Smooth muscle cell (in vitro differentiated cells): ENCODE measurements at regions not wholly inside any gene's neighbourhood (a gene's known extent, or its start where the extent isn't known, plus 50 kb on each side); places are given as distances from the start of the nearest gene placed in this dataset.

ENCODE experiments used
- DNase-seq: peaks from one replicate; lab custom pipeline; 2025; ENCODE audit not compliant: unreplicated experiment; lab: John Stamatoyannopoulos, UW
- H2AFZ ChIP-seq: fragments of 200-600 bp; sonication (generic); 2 replicates; pipeline ENCODE4 v1.6.0; 2016; ENCODE audit warnings: antibody characterized with exemption, low read depth, mild to moderate bottlenecking
- H3F3A ChIP-seq: fragments of 200-600 bp; sonication (generic); 2 replicates; pipeline ENCODE4 v1.6.0; 2017; ENCODE audit warnings: antibody characterized with exemption, low read depth
- H3K27ac ChIP-seq: fragments of 200-600 bp; sonication (generic); 2 replicates; pipeline ENCODE4 v1.5.1; 2016; ENCODE audit warnings: low read depth, mild to moderate bottlenecking
- H3K27me3 ChIP-seq: fragments of 200-600 bp; sonication (generic); 2 replicates; pipeline ENCODE4 v1.6.1; 2016; ENCODE audit warnings: low read depth, mild to moderate bottlenecking
- H3K36me3 ChIP-seq: fragments of 200-600 bp; sonication (generic); 2 replicates; pipeline ENCODE4 v1.5.1; 2016; ENCODE audit warnings: low read depth
- H3K4me1 ChIP-seq: fragments of 200-600 bp; sonication (generic); 2 replicates; pipeline ENCODE4 v1.5.1; 2016; ENCODE audit warnings: low read depth
- H3K4me2 ChIP-seq: fragments of 200-600 bp; sonication (generic); 2 replicates; pipeline ENCODE4 v1.6.0; 2016; ENCODE audit warnings: mild to moderate bottlenecking
- H3K4me3 ChIP-seq: fragments of 200-600 bp; sonication (generic); 2 replicates; pipeline ENCODE4 v1.5.1; 2016; ENCODE audit warnings: mild to moderate bottlenecking
- H3K79me2 ChIP-seq: fragments of 200-600 bp; sonication (generic); 2 replicates; pipeline ENCODE4 v1.6.0; 2016; ENCODE audit warnings: low read depth, mild to moderate bottlenecking
- H3K9ac ChIP-seq: fragments of 200-600 bp; sonication (generic); 2 replicates; pipeline ENCODE4 v1.6.0; 2016; ENCODE audit warnings: low read depth
- H3K9me3 ChIP-seq: fragments of 200-600 bp; sonication (generic); replicated peaks from 2 replicates; pipeline ENCODE4 v1.5.1; 2016; ENCODE audit warnings: low read depth
- H4K20me1 ChIP-seq: fragments of 200-600 bp; sonication (generic); 2 replicates; pipeline ENCODE4 v1.6.0; 2016; ENCODE audit warnings: low read depth
- WGBS: methylation state at CpG from one replicate; pipeline ENCODE4 v1.1.7; 2016; ENCODE audit warnings: low lambda C conversion rate; 5-methylcytosine and 5-hydroxymethylcytosine counted together
- TF ChIP-seq, protein P1 (sequence below): fragments of 200-600 bp; sonication (generic); IDR thresholded peaks from 2 replicates; pipeline ENCODE4 v1.5.1; 2017; ENCODE audit warnings: borderline replicate concordance, mild to moderate bottlenecking, antibody characterized with exemption; ENCODE audit not compliant: insufficient read depth, poor library complexity, severe bottlenecking

DNA sequence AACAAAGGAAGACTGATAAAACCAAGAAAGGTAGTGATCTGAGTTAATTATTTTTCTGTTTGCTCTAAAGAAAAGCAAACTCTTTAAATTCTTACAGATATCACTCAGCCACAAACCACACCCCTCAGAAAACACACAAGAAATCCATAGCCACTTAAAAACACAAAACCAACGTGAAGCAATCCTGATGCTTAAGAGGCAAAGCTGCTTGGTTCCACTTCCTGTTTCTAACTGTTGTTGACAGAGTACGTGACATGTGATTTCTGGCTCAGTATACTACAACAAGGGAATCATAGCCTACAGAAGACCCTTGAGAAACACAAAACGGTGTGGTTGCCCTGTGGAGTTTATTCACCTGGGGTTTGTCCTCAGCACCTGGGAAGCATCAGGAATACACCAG is 240.9 kb upstream of the APCDD1 start:
- Histone ChIP-seq H3F3A (no peaks in the 10 kb centered on the region), H3K9ac (no peak overlapping the region), H3K79me2 (no peaks in the 10 kb centered on the region), H2AFZ (peak overlapping the region; percentile 43), H3K4me1 (peaks cover 10% of the 10 kb centered on the region), H3K36me3 (no peaks in the 10 kb centered on the region), H4K20me1 (no peaks in the 10 kb centered on the region), H3K9me3 (peaks cover 5% of the 10 kb centered on the region), H3K27ac (no peak overlapping the region), H3K27me3 (no peaks in the 10 kb centered on the region), H3K4me2 (peak overlapping the region; percentile 16), H3K4me3 (no peak overlapping the region)
- WGBS = 41% methylated on average over 3 of the region's 3 CpGs
- DNase-seq = no peak
- TF ChIP-seq, protein P1, sequence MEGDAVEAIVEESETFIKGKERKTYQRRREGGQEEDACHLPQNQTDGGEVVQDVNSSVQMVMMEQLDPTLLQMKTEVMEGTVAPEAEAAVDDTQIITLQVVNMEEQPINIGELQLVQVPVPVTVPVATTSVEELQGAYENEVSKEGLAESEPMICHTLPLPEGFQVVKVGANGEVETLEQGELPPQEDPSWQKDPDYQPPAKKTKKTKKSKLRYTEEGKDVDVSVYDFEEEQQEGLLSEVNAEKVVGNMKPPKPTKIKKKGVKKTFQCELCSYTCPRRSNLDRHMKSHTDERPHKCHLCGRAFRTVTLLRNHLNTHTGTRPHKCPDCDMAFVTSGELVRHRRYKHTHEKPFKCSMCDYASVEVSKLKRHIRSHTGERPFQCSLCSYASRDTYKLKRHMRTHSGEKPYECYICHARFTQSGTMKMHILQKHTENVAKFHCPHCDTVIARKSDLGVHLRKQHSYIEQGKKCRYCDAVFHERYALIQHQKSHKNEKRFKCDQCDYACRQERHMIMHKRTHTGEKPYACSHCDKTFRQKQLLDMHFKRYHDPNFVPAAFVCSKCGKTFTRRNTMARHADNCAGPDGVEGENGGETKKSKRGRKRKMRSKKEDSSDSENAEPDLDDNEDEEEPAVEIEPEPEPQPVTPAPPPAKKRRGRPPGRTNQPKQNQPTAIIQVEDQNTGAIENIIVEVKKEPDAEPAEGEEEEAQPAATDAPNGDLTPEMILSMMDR = no peak

DNA sequence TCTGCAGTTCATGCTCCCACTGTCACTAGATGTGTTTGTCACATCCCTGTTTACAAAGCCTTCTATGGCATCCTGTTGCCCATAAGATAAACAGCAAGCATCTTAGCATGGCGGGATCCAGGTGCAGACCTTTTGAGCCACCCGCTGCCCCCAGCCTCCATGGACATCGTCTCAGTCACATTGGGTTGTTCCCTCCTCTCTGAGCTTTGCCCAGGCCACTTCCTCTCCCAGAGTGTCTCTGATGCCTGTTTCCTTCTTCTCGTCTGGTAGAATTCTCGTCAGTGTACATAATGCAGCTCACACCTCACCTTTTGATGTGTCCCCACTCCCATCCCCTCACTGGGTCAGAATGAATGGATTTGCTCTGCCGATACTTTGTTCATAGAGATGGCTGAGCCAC is 239.0 kb upstream of the APCDD1 start:
- Histone ChIP-seq H3K4me1 (peaks cover 2% of the 10 kb centered on the region), H3F3A (no peaks in the 10 kb centered on the region), H3K27me3 (no peaks in the 10 kb centered on the region), H3K79me2 (no peaks in the 10 kb centered on the region), H3K4me2 (no peak overlapping the region), H3K9me3 (peaks cover 5% of the 10 kb centered on the region), H3K9ac (no peak overlapping the region), H3K36me3 (no peaks in the 10 kb centered on the region), H2AFZ (no peak overlapping the region), H4K20me1 (no peaks in the 10 kb centered on the region), H3K27ac (no peak overlapping the region), H3K4me3 (no peak overlapping the region)
- DNase-seq = no peak
- 90% methylated on average over 6 of the region's 6 CpGs for WGBS
- TF ChIP-seq, protein P1 = no peak

DNA sequence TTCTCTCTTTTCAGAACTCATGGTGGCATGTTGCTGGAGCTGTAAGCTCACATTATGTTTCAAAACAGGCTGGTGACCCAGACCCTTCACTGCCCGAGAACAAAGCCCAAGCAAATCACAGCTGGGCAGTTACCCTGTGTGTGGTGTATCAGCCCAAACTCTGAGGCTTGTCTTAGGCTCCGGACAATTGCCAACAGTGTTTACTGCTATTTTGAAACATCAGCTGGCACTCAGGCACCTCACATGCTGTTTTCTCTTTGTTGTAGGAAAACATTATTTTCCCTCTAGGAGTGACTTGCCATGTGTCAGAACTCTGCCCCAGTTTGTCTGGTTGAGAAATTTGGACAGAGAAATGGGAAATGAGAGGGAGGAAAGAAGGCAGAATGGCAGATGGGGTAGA is 237.6 kb upstream of the APCDD1 start:
- no peaks in the 10 kb centered on the region for H3K36me3 ChIP-seq
- H4K20me1 ChIP-seq = no peaks in the 10 kb centered on the region
- no peaks in the 10 kb centered on the region for H3K4me1 ChIP-seq
- H3K4me2 ChIP-seq = no peak overlapping the region
- H3K4me3 ChIP-seq = no peak overlapping the region
- H3K9me3 ChIP-seq = peaks cover 5% of the 10 kb centered on the region
- no peaks in the 10 kb centered on the region for H3F3A ChIP-seq
- H2AFZ ChIP-seq = no peak overlapping the region
- no peak overlapping the region for H3K9ac ChIP-seq
- no peaks in the 10 kb centered on the region for H3K79me2 ChIP-seq
- H3K27me3 ChIP-seq = no peaks in the 10 kb centered on the region
- TF ChIP-seq, protein P1 = no peak
- H3K27ac ChIP-seq = no peak overlapping the region
- 97% methylated on average over 2 of the region's 2 CpGs for WGBS
- DNase-seq = no peak

GRCh38 chr18:10217211-10217610 is 237.2 kb upstream of the APCDD1 start:
- TF ChIP-seq, protein P1 = no peak
- H3K79me2 ChIP-seq = no peaks in the 10 kb centered on the region
- 96% methylated on average over 2 of the region's 2 CpGs for WGBS

More at GRCh38 chr18:10217211-10217610, 237.2 kb upstream of the APCDD1 start:
- Histone ChIP-seq H3K27me3 (no peaks in the 10 kb centered on the region), H3K4me3 (no peak overlapping the region), H3K9ac (no peak overlapping the region), H3K4me2 (no peak overlapping the region), H4K20me1 (no peaks in the 10 kb centered on the region), H3F3A (no peaks in the 10 kb centered on the region), H3K36me3 (no peaks in the 10 kb centered on the region), H3K27ac (no peak overlapping the region), H3K4me1 (no peaks in the 10 kb centered on the region), H2AFZ (no peak overlapping the region), H3K9me3 (peaks cover 5% of the 10 kb centered on the region)
- DNase-seq = no peak
